Retinal pigment epithelial cell (primary cell): ENCODE measurements at regions not wholly inside any gene's neighbourhood (a gene's known extent, or its start where the extent isn't known, plus 50 kb on each side); places are given as distances from the start of the nearest gene placed in this dataset.

ENCODE experiments used
- DNase-seq: peaks from one replicate; pipeline ENCODE4 v3.0.0-alpha.2; 2010; ENCODE audit warnings: low read depth
- H3K4me3 ChIP-seq: 2 replicates; pipeline ENCODE4 v1.5.1; 2011; ENCODE audit warnings: mild to moderate bottlenecking, low read length, control low read depth, moderate library complexity
- TF ChIP-seq, protein P1 (sequence below): conservative IDR thresholded peaks from 2 replicates; pipeline ENCODE4 v1.5.1; 2011; ENCODE audit warnings: low read depth, low read length, control low read depth, inconsistent platforms

DNA sequence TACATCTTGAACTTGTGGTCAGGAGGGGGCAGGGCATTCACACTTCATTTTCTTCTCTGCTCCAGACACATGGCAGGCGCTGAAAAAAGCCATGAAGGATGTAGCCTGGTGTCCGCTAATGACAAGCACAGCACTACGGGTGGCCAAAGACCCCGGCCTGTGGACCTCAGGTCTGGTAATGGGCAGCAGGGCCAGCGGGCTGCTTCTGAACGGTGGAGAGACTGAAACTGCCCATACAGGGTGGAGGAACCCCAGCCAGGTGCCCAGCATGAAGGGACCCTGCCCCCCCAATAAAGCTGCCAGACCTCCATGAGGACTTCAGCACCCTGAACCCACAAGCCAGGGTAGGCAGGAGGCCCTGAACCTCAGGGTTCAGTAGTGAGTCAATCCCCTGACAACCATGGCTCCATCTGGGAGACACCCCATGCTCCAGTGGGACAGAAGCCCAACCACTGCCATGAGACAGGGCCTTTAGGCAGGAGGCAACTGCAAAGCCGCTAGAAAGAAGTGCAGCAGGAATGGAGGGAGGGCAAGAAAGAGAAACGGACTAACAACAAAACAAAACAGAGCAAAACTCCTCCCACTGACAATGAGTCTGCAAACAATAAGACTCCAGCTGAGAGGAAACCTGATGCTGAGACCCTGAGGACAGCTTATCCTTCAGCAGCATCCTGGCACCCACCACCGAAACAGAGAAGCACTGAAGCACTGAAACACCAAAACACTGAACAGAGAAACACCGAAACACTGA lies 140.2 kb upstream of the PPP2R2D start:
- TF ChIP-seq, protein P1, sequence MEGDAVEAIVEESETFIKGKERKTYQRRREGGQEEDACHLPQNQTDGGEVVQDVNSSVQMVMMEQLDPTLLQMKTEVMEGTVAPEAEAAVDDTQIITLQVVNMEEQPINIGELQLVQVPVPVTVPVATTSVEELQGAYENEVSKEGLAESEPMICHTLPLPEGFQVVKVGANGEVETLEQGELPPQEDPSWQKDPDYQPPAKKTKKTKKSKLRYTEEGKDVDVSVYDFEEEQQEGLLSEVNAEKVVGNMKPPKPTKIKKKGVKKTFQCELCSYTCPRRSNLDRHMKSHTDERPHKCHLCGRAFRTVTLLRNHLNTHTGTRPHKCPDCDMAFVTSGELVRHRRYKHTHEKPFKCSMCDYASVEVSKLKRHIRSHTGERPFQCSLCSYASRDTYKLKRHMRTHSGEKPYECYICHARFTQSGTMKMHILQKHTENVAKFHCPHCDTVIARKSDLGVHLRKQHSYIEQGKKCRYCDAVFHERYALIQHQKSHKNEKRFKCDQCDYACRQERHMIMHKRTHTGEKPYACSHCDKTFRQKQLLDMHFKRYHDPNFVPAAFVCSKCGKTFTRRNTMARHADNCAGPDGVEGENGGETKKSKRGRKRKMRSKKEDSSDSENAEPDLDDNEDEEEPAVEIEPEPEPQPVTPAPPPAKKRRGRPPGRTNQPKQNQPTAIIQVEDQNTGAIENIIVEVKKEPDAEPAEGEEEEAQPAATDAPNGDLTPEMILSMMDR = no peak
- H3K4me3 ChIP-seq = no peak overlapping the region
- DNase-seq = no peak

DNA sequence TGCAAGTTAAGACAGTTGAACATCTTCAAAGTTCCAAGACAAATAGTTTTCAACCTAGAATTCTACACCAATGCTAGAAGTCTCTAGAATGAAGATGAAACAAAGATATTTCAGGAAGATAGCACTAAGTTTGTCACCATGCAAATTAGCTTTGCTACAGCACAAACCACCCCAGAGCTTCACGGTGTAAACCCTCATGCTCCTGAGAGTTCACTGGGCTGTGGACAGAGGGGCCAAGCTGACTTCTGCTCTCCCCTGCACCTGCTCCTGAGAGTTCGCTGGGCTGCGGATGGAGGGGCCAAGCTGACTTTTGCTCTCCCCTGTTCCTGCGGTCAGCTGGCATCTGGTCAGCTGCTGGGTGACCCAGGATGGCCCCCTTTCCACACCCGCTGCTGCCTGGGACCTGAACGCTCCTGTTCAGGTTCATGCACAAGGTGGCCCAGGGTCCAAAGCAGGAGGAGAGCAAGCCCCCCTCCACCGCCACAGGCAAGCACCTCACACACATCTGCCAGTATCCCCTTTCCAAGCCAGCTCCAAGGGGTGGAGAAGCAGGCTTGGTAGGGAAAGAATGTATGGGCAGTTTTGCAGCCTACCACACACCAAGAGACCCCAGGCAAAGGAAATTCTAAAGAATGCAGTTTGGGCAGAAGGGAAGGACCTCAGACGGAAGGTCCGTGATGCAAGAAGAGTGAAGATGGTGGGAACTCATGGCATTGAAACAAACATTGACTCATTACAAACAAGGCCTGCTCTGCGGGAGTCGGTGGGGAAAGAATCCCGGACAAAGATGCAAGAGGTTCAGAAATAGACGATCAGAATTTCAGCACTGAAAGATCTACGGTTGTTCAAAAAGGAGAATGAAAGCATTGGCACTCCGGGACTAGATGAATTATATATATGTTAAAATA lies 137.8 kb upstream of the PPP2R2D start:
- DNase-seq = no peak
- TF ChIP-seq, protein P1 = no peak
- no peak overlapping the region for H3K4me3 ChIP-seq

DNA sequence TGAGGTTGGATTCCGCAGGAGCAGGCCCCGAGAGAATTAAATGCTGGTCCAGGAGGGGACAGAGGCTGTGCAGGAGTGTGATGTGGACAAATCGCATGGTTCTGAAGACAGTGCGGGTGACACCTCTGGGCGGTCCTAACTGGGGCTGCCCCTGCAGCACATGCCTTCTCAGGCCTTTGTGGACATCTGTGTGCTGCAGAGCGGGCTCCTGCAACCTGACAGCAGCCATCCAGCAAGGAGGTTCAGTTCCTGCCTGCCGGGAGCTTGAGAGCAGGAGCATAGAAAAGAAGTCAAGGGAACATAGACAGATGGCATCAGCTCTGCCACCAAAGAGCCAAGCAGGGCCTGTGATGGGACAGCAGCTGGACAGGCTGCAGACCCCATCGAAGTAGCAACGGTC lies 135.9 kb upstream of the PPP2R2D start:
- TF ChIP-seq, protein P1 = no peak
- no peak overlapping the region for H3K4me3 ChIP-seq
- DNase-seq = no peak

DNA sequence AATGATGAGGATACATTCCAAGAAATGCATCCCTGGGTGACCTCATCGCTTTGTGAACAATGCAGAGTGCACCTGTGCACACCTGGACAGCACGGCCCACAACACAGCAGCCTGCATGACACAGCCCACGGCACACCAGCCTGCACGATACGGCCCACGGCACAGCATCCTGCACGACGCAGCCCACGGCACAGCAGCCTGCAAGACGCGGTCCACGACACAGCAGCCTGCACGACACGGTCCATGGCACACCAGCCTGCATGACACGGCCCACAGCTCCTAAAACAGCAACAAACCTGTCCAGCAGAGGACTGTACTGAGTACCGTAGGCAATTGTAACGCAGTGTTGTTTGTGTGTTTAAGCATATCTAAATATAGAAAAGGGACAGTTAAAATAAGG lies 134.7 kb upstream of the PPP2R2D start:
- TF ChIP-seq, protein P1 = no peak
- DNase-seq = no peak
- no peak overlapping the region for H3K4me3 ChIP-seq

DNA sequence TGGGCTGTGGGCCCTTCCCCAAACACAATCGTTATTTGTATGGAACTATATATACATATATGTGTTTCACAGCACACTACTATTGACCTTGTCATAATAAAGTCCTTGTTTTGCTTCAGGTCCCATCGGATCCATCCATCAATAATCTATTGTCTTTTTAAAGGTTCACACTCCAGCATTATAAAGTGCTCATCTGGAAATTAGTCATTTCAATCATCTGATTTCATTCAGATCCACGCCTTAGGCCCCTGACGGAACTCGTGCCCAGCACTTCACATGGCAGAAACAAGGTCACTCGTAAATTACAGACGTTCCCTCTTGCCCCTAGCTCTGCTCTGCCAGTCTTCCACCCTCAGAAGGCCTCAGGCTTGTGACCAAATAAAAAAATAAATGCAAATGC lies 133.1 kb upstream of the PPP2R2D start:
- TF ChIP-seq, protein P1 = no peak
- H3K4me3 ChIP-seq = no peak overlapping the region
- DNase-seq = no peak

DNA sequence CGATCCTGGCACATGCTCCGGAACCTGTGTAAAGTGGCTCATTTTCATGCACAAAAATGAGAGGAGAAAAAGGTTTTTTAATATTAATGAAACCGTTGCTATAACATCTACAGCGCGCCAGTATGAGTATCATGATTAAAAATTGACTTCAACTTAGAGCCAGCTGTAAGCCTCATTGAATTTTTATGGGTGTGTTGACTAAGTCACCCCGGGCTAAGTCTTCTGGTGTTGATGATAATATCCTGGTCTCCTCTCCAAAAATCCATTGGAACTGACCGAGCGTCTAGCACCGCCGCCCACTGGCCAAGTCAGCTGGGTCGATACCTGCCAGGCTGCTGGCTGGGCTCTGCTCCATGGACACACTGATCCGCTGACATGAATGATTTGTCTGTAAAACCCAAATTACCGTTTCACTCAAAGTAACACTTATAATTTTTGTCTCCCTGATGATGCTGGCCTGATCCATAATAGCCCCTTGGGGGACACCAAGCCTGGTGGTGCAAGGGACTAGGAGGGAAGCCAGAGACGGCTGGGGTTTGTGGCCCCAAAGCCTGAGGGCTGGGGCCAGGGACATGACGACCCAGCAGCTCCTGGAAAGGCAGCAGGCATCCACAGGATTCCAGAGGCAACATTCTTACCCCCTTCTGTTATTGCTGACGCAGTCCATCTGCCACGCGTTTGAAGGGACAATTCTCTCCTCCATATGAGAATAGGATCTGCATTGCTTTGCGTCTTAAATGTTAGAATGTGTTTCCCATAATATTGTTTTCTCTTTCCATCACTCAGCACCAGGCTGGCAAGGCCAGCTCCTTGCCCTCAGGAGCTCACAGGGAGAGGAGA lies 131.0 kb upstream of the PPP2R2D start:
- TF ChIP-seq, protein P1 = no peak
- no peak for DNase-seq
- H3K4me3 ChIP-seq = no peak overlapping the region
